Stimulated activated naive CD4-positive, alpha-beta T cell treated with Interleukin-2 at 50 U/mL for 16 hours (primary cell): ENCODE measurements at regions not wholly inside any gene's neighbourhood (a gene's known extent, or its start where the extent isn't known, plus 50 kb on each side); places are given as distances from the start of the nearest gene placed in this dataset.
"Not testable (repeated sequence)": the region's sequence is repeated elsewhere in the genome, so short reads cannot be mapped to it uniquely, and the experiment has no call there.

ENCODE experiments used
- DNase-seq: peaks from one replicate; lab custom pipeline; 2025; lab: John Stamatoyannopoulos, UW

GRCh38 chr5:51165621-51166020, 217.6 kb upstream of the ISL1 start:
- not testable (repeated sequence) for DNase-seq

DNA sequence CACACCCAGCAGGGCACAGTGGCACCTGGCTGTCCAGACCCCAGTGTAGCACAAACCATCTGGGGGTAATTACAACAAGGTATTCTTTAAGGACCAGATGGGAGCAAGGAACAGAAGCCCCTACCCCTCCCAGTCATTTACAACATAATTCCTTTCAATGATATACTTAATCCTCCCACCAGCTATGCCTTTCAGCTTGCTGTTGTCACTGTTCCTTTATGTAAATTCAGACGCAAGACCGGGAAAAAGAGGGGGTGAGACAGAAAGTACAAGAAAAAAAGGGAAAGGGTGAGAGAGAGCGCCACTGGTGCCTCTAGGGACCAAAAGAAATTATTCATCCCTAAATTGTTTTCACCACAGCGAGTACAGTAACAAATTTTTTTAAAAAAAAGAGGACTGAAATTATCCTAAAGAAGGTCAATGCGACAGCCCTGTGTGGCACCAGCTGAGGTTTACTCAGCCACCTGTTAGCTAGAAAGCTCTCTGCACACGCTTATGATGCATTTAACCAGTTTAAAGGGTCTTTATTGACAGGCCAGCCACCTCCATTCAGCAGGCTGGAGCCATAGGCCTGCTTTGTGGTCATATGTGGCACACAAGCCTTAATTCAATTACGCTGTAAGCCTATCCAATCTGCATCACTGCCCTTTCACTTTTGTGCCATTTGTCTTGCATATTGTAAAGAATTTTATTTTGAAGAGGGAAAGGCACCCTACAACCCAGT, 210.2 kb upstream of the ISL1 start:
- no peak for DNase-seq

GRCh38 chr5:51181208-51181894, 201.9 kb upstream of the ISL1 start:
- no peak for DNase-seq

GRCh38 chr5:51185850-51186329, 197.4 kb upstream of the ISL1 start:
- no peak for DNase-seq

DNA sequence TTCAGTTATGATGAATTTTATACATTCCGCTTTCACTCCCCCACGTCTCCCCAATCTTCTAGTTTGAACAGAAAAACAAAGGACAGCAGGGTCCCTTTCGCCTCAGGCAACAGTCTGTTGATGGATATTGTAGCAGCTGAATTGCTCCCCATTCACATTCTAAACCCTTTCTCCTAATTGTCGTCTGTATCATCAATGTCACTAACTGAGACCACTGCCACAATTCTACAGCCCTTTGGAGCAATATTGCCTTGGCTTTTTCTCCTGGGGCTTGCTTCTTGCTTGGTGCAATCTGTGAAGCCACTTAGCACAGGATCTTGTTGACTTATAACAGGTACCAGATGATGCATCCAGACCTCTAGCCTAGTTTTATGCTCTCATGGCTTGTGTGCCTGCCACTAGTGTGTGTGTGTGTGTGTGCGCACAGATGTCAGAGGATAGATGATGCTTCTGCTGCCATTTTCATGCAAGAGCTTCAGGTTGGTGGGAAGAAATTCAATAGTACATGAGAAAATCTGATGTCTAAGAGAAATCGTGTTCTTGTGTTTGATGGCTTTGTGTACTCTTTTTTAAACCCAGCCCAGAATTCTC, 195.2 kb upstream of the ISL1 start:
- no peak for DNase-seq

DNA sequence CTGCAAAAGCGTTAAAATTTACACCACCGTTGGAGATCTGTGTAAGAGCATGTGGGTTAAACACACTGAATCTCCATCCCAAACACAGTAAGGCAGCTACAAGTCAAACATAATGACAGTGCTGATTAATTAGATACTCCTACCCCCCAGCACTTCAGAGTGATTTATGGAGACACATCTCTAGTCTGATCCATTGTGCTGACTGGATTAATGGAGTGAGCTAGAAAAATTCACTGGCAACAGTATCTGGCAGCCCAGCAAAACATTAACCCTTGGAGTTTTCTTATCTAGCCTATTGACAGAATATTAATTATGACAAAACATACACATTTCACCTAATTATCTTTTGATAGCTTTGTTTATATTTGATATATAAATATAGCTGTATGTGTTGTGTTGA, 188.6 kb upstream of the ISL1 start:
- no peak for DNase-seq

DNA sequence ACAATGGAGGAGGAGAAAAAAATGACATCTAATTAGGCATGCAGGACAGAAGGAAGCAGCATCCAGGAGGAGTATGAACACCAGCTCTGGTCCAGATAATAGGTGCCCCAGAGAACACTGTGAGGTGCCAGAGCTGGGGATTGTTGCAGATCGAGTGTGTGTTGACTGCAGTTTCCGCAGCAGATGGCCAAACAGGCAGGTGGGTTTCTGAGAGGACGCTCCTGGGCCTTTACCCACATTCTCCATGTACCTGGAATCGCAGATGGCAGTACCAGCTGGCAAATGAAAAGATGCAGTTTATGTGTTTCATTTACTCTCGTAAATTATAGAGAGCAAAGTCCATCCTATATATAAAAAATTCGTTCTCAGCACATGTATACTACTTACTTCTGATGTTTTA, 182.2 kb upstream of the ISL1 start:
- DNase-seq = no peak

DNA sequence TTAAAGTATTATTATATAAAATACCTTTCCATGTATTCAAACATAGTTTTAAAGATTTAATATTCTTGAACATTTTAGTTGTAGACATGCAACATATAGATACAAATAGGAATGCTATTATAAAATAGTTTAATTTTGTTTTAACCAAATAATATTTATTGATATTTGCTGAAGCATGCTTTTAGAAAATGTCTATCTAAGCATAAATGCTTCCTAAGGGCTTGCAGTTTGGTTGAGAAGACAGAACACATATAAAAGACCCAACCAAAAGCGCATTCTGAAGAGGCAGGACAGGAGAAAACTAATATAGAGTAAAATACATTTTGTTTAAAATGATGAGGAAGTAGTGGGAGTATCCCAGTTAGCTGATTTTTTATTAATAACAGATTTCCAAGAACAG, 181.5 kb upstream of the ISL1 start:
- DNase-seq = no peak

- no peak for DNase-seq
Observed at GRCh38 chr5:51202161-51202560, 181.1 kb upstream of the ISL1 start.

- DNase-seq = no peak
Observed at GRCh38 chr5:51203598-51203997, 179.7 kb upstream of the ISL1 start.

GRCh38 chr5:51208296-51208695, 175.0 kb upstream of the ISL1 start:
- DNase-seq = no peak

DNA sequence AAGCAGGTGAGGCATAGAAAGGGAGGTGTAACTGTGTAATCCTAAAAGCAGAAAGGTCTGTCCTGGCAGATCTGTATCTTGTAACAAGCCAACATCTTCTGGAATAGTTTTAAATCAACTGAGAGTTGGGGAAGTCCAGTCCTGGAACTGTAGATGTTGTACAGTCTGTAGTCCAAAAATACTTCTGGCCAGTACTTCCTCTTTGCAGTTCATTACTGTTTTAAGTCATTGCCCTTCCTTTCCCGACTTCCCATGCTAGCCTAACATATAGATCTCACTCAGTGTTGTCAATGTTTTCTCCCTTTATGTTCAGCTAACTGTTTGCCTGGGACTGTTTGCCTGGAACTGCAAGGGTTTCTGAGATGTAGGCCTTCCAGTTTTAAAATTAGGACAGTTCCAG, 168.5 kb upstream of the ISL1 start:
- no peak for DNase-seq

DNA sequence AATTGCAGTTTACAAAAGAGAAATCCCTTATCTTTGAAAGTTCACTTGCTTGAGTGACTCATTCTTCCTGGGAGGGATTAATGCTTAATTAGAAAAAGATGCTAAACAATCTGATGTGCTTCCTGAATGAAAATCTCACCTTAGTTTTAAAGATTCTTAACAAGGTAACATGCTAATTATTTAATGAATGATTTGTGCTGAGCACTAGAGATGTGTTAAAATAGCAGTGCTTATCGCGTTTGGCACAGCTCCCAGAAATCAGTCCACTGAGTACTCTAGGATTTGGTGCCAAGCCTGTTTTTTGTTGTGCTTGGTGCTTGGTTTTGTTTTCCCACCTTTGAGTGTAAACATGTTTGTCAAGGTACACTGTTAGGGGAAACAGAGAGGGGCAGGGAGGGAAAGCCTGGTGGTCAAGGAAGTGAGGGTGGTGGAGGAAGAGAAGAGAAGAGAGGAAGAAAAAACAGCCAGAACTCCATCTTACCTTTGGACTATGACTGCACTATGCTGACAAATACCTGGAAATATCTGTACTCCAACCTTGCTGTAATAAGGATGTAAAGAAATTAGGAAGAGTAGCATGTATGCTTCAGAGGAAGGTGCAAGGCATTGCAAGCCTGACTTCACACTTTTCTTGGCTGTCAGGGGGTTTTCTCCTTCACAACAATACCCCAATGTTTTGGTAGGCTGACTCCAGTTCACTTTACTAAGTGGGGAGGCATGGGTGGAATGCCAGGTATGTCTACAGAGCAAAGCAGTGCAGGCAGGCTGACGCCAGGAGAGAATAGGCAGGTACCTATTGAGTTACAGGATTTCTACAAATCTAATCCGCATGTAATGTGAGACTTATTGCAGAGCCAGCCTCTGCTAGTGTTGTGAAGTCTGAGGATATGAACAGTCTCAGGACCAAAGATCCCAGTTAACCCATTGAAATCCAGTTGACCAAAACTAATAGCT, 157.2 kb upstream of the ISL1 start:
- no peak for DNase-seq

GRCh38 chr5:51227963-51228470, 155.2 kb upstream of the ISL1 start:
- DNase-seq = no peak

DNA sequence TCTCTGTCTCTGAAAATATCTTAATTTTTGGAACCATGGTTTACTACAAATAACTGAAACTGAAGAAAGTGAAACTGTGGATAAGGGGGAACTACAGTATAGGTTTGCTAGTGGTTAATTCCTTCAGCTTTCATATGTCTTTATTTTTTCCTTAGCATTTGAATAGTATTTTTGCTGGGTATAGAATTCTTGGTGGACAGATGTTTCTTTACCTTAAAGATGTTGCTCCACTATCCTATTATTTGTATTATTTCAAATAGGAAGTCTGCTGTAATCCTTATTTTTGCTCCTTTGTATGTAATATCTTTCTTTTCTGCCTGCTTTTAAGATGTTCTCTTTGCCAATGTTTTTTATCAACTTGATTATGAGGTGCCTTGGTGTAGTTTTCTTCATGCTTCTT, 152.9 kb upstream of the ISL1 start:
- DNase-seq = no peak

DNA sequence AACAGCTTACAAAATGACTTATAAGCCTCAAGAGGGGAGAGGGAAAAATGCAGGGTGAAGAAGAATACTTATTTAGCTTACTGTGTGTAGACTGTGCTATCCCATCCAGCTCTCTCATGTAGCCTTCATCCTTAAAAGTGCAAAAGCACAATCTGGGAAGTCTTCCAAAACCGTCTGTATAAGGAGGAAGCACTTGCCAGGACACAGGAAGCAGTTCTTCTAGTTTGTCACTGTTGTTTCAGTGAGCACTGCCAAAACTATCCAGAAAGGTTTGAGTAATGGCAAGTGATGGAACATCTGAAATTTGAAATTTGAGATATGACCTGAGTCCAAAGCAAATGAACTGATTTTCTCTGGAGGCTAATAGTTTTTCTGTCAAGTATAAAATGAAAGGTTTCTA, 140.8 kb upstream of the ISL1 start:
- no peak for DNase-seq

DNA sequence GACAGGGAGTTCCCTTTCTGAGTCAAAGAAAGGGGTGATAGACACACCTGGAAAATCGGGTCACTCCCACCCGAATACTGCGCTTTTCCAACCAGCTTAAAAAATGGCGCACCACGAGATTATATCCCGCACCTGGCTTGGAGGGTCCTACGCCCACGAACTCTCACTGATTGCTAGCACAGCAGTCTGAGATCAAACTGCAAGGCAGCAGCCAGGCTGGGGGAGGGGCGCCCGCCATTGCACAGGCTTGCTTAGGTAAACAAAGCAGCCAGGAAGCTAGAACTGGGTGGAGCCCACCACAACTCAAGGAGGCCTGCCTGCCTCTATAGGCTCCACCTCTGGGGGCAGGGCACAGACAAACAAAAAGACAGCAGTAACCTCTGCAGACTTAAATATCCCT, 132.3 kb upstream of the ISL1 start:
- not testable (repeated sequence) for DNase-seq

DNA sequence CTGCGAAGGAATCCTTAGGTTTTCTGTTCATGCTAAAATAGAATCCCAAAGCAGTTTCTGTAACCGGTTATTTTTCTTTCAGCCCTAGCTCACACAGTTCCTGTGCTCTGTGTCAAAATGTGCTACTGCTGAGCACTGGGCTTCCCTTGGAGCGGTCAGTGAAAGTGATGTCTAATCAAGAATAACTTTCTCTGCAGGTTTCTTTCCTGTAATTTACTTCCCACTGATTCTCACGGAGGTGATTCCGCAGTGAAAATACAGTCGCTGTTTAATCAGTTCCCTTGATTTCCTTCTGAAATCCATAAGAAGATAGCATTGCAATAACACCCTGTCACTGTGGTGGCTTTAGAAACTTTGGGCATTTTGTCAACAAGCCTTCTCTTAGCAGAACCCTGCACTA, 112.0 kb upstream of the ISL1 start:
- DNase-seq = no peak

DNA sequence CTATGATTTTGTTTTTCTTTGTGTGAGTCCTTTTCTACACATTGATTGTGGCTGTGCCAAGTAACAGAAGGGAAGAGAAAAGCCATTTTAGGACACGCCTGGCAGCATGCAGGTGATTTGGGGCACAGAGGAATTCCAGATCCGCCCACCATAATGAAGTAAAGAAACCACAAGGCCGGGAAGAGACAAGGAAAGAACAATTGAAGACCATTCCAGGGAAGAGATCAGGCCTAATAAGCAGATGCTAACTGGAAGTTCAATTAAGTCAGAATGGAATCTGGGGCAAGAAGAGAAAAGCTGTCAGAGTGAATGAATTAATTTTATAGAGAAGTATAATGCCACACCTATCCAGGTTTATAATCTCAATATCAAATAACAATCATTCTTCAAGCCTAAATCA, 110.2 kb upstream of the ISL1 start:
- no peak for DNase-seq

- DNase-seq = no peak
Observed at GRCh38 chr5:51273871-51274270, 109.4 kb upstream of the ISL1 start.

DNA sequence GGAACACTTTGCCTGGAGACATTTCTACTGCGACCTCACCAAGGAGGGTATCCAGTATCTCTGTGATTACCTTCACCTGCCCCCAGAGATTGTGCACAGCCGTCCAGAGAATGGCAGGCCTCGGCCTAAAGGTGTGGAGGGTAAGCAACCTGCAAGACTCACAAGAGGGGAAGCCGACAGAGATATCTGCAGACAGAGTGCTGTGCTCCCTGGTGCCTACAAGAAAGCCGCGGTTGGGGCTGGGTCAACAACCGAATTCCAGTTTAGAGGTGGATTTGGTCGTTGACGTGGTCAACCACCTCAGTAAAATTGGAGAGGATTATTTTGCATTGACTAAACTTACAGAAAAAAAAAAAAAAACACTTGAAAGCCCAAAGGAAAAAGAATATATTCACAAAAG, 107.8 kb upstream of the ISL1 start:
- DNase-seq = no peak

DNA sequence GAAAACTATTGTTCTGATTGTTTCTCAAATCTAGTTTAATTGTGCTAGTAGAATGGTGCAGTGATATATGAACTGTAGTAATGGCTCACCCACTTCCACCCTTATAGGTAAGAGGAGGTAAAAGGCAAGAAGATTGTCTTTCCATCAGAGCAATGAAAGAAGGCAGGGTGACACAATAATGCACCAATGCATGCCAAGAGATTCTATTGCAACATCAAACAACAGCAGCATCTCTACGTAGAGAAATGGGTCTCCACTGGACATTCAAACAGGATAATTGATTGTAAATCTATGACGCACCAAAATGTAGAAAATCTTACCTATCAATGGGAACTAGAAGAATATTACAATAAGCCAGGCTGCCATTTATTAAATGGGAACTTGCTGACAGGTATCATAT, 107.0 kb upstream of the ISL1 start:
- no peak for DNase-seq
